A673 (cell line): ENCODE measurements at regions not wholly inside any gene's neighbourhood (a gene's known extent, or its start where the extent isn't known, plus 50 kb on each side); places are given as distances from the start of the nearest gene placed in this dataset.
"Not testable (repeated sequence)": the region's sequence is repeated elsewhere in the genome, so short reads cannot be mapped to it uniquely, and the experiment has no call there.

Source experiments
- BruUV-seq: library from RNA; stranded (reverse); fragments of 400-500 nt; replicated peaks from 2 replicates; lab custom pipeline; 2021; lab: Mats Ljungman, UMichigan
- CTCF ChIA-PET: fragments of 300-600 bp; sonication (Branson Sonifier 250); formaldehyde crosslinking; loops from one replicate; lab custom pipeline; 2022; ENCODE audit warnings: antibody characterized with exemption; lab: Charles Lee
- POLR2A ChIA-PET: fragments of 300-600 bp; sonication (Branson Sonifier 250); formaldehyde crosslinking; loops from one replicate; lab custom pipeline; 2022; ENCODE audit warnings: antibody characterized with exemption; ENCODE audit not compliant: low non-redundant PET; lab: Charles Lee
- DNase-seq: peaks from one replicate; pipeline ENCODE4 v3.0.0-alpha.2; 2015; ENCODE audit warnings: low spot score
- H3K27ac ChIP-seq: fragments of 200-600 bp; sonication (generic); 2 replicates; pipeline ENCODE4 v1.5.1; 2016; ENCODE audit warnings: mixed run types, low read depth, mild to moderate bottlenecking, mixed read lengths, antibody characterized with exemption, low read length; ENCODE audit not compliant: poor library complexity, severe bottlenecking
- H3K27me3 ChIP-seq: fragments of 200-600 bp; sonication (generic); replicated peaks from 2 replicates; pipeline ENCODE4 v1.6.1; 2017; ENCODE audit warnings: mixed run types, low read depth, mild to moderate bottlenecking, mixed read lengths, antibody characterized with exemption, low read length; ENCODE audit not compliant: insufficient read depth, poor library complexity
- H3K36me3 ChIP-seq: fragments of 200-600 bp; sonication (generic); 2 replicates; pipeline ENCODE4 v1.6.1; 2016; ENCODE audit warnings: mixed run types, mild to moderate bottlenecking, mixed read lengths, antibody characterized with exemption, low read length; ENCODE audit not compliant: insufficient read depth, poor library complexity, severe bottlenecking
- H3K4me1 ChIP-seq: fragments of 200-600 bp; sonication (generic); 2 replicates; pipeline ENCODE4 v1.6.1; 2017; ENCODE audit warnings: mixed run types, mild to moderate bottlenecking, mixed read lengths, antibody characterized with exemption, low read length; ENCODE audit not compliant: insufficient read depth, poor library complexity, severe bottlenecking
- H3K4me3 ChIP-seq: fragments of 200-600 bp; sonication (generic); 2 replicates; pipeline ENCODE4 v1.5.1; 2016; ENCODE audit warnings: low read depth, mixed run types, mild to moderate bottlenecking, mixed read lengths, low read length; ENCODE audit not compliant: poor library complexity, severe bottlenecking
- H3K9me3 ChIP-seq: fragments of 200-600 bp; sonication (generic); 2 replicates; pipeline ENCODE4 v1.6.1; 2016; ENCODE audit warnings: mixed run types, low read depth, mild to moderate bottlenecking, mixed read lengths, antibody characterized with exemption, low read length; ENCODE audit not compliant: poor library complexity, severe bottlenecking
- CTCF ChIP-seq: fragments of 300-800, 200-600 bp; sonication (generic); conservative IDR thresholded peaks from 2 replicates; pipeline ENCODE4 v1.5.1; 2017; ENCODE audit warnings: low read depth, mild to moderate bottlenecking, antibody characterized with exemption, low read length, moderate library complexity, mixed read lengths
- EZH2 ChIP-seq: fragments of 200-600 bp; sonication (generic); IDR thresholded peaks from 2 replicates; pipeline ENCODE4 v1.6.1; 2017; ENCODE audit warnings: borderline replicate concordance, low read depth, mild to moderate bottlenecking, mixed read lengths, antibody characterized with exemption, low read length; ENCODE audit not compliant: poor library complexity, severe bottlenecking
- intact Hi-C: fragments of 100-400 bp; cut with micrococcal nuclease; formaldehyde crosslinking; loops from one replicate; pipeline ENCODE4 v1.10.0; 2022; ENCODE audit not compliant: unreplicated experiment

- POLR2A ChIA-PET = no interaction called here
- no peak for DNase-seq
- intact Hi-C loops = no loop called here
- no peaks in the 10 kb centered on the region for H3K36me3 ChIP-seq
- no peaks in the 10 kb centered on the region for H3K9me3 ChIP-seq
- CTCF ChIA-PET = no interaction called here
- no peak overlapping the region for H3K27ac ChIP-seq
- H3K4me1 ChIP-seq = no peaks in the 10 kb centered on the region
- no peak for TF ChIP-seq CTCF
- no TSS peak for BruUV-seq
- H3K27me3 ChIP-seq = no peaks in the 10 kb centered on the region
- no peak overlapping the region for H3K4me3 ChIP-seq
Observed at GRCh38 chr4:77505958-77506319, 99.7 kb upstream of the CXCL13 start.

DNA sequence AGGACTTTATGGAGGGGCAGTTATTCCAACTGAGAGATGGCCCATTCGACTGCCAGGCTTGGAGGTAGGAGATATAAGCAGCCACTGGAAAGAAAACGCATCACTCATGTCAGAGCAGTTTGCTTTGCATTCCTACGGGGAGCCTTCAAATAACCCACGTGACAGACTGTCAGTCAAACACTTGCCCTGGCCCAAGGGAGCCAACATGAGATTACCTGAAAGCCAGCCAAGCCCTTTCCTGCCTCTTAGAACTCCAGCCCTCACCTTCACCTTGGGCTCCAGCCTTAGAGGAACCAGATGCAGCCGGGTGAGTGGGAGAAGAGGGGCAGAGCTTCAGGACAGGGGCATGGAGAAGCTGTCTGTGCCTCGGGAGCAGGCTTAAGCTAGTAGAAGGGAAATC, 95.3 kb upstream of the CXCL13 start:
- Histone ChIP-seq H3K9me3 (no peaks in the 10 kb centered on the region), H3K4me3 (no peak overlapping the region), H3K27ac (no peak overlapping the region), H3K4me1 (no peaks in the 10 kb centered on the region), H3K27me3 (no peaks in the 10 kb centered on the region), H3K36me3 (no peaks in the 10 kb centered on the region)
- no TSS peak for BruUV-seq
- POLR2A ChIA-PET = no interaction called here
- CTCF ChIA-PET = no interaction called here
- intact Hi-C loops = no loop called here
- no peak for DNase-seq
- TF ChIP-seq EZH2 = no peak
- no peak for TF ChIP-seq CTCF

GRCh38 chr4:77525538-77525937, 80.1 kb upstream of the CXCL13 start:
- no TSS peak for BruUV-seq
- Histone ChIP-seq H3K4me1 (no peaks in the 10 kb centered on the region), H3K27ac (no peak overlapping the region), H3K27me3 (no peaks in the 10 kb centered on the region), H3K4me3 (no peak overlapping the region), H3K9me3 (no peaks in the 10 kb centered on the region), H3K36me3 (no peaks in the 10 kb centered on the region)
- ChIA-PET POLR2A (no interaction called here), CTCF (no interaction called here)
- TF ChIP-seq EZH2 = no peak
- intact Hi-C loops = no loop called here
- no peak for DNase-seq

DNA sequence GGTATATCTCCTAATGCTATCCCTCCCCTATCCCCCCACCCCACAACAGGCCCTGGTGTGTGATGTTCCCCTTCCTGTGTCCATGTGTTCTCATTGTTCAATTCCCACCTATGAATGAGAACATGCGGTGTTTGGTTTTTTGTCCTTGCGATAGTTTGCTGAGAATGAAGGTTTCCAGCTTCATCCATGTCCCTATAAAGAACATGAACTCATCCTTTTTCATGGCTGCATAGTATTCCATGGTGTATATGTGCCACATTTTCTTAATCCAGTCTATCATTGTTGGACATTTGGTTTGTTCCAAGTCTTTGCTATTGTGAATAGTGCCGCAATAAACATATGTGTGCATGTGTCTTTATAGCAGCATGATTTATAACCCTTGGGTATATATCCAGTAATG, 77.7 kb upstream of the CXCL13 start:
- DNase-seq, H3K9me3 ChIP-seq, POLR2A ChIA-PET, H3K36me3 ChIP-seq, H3K27me3 ChIP-seq, H3K27ac ChIP-seq, H3K4me3 ChIP-seq, BruUV-seq, CTCF ChIA-PET, H3K4me1 ChIP-seq, intact Hi-C loops: not testable (repeated sequence)
